Activated CD4-positive, alpha-beta memory T cell treated with anti-CD3 and anti-CD28 coated beads for 36 hours (primary cell): ENCODE measurements at regions not wholly inside any gene's neighbourhood (a gene's known extent, or its start where the extent isn't known, plus 50 kb on each side); places are given as distances from the start of the nearest gene placed in this dataset.

Source experiments
- CTCF ChIA-PET: fragments of 350-600 bp; sonication (Branson Sonifier 250); formaldehyde crosslinking; loops from one replicate; lab custom pipeline; 2021; ENCODE audit warnings: antibody characterized with exemption, inconsistent platforms; lab: Charles Lee
- POLR2A ChIA-PET: fragments of 350-600 bp; sonication (Branson Sonifier 250); formaldehyde crosslinking; loops from one replicate; lab custom pipeline; 2021; ENCODE audit warnings: antibody characterized with exemption; lab: Charles Lee
- DNase-seq: peaks from one replicate; pipeline ENCODE4 v3.0.0-alpha.2; 2020
- H3K27ac Mint-ChIP-seq: one replicate; pipeline ENCODE4 v1.8.0; 2021; ENCODE audit warnings: mixed read lengths
- H3K27me3 Mint-ChIP-seq: one replicate; pipeline ENCODE4 v1.8.0; 2021; ENCODE audit warnings: mixed read lengths
- H3K36me3 Mint-ChIP-seq: one replicate; pipeline ENCODE4 v1.8.0; 2021; ENCODE audit warnings: mixed read lengths
- H3K4me1 Mint-ChIP-seq: one replicate; pipeline ENCODE4 v1.8.0; 2021; ENCODE audit warnings: low read depth, mixed read lengths
- H3K4me3 Mint-ChIP-seq: one replicate; pipeline ENCODE4 v1.8.0; 2021; ENCODE audit warnings: mild to moderate bottlenecking, mixed read lengths
- H3K9me3 Mint-ChIP-seq: one replicate; pipeline ENCODE4 v1.8.0; 2021; ENCODE audit warnings: mixed read lengths
- intact Hi-C: fragments of 100-400 bp; cut with micrococcal nuclease; formaldehyde crosslinking; loops from one replicate; pipeline ENCODE4 v1.15.1; 2023

DNA sequence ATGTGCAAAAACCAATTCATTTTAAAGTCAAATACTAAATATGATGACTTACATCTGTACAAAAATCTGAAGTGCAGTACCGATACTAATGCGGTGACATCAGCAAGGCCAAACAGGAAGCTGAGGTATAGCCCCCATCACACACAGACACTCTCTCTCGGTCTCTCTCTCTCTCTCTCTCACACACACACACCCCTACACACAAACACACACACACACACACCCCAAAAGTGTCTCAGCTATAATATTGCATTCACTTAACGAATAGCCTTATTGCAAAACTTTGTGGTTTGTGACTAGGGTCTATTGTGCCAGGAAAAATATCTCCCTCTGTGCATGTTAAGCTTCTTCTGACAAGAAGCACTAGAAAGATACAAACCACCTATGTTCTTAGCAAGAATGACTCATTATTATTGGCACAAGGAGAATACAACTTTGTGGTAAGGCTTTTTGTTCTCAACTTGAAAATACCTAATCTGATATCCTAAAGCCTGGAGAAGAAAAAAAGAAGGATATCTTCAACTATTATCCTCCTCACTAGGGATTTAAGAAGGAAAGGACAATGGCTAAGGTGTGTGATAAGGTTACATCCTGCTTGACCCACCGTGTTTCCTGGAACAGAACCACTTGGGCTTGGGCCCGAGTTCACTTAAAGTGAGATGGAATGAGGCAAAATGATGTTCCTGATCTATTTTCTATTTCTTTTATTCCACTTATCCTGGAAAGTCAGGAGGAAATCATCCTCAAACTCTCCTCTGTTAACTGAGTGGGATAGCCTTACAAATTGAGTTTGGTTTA lies 107.1 kb downstream of the NIBAN1 start:
- peak; percentile 79 for DNase-seq
- Mint-ChIP-seq H3K4me1 (peaks cover 52% of the 10 kb centered on the region), H3K36me3 (peaks cover 17% of the 10 kb centered on the region), H3K9me3 (no peaks in the 10 kb centered on the region), H3K4me3 (peak overlapping the region; percentile 54), H3K27ac (peak overlapping the region; percentile 85), H3K27me3 (no peaks in the 10 kb centered on the region)
- intact Hi-C loops: loop anchor here (1.0 to 5.0 kb wide), 9 partner anchors 15 to 1395 kb away; partner anchors contain the start of genes EDEM3, IVNS1ABP and SMG7
- CTCF ChIA-PET: interaction anchor here (0.8 to 1.7 kb wide), 9 partner anchors 15 to 114 kb away, joined by 3 to 8 read pairs (median 3); no protein-coding TSS in a partner anchor
- POLR2A ChIA-PET: interaction anchor here (0.6 to 2.9 kb wide), 7 partner anchors 10 to 114 kb away, joined by 3 to 33 read pairs (median 6); partner anchors contain the start of gene NIBAN1

DNA sequence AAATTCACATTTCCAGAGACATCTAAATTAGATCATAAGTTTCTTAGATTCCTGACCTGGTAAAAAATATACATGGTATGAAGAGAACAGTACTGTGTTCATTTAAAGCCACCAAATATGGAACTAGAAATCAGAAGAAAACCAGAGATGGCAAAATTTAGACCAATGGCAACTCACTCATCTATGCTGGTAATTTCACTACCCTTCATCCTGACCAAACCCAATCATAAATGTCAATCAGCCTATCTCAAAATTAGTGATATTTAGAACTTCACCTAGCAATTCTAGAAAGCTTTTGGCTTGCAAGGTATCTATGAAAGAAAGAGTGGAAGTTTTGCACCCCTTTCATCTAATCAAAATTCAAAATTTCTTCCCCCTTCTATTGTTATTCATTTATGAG lies 107.7 kb downstream of the NIBAN1 start:
- Mint-ChIP-seq H3K36me3 (peaks cover 14% of the 10 kb centered on the region), H3K4me1 (peaks cover 52% of the 10 kb centered on the region), H3K27ac (peak overlapping the region; percentile 85), H3K27me3 (no peaks in the 10 kb centered on the region), H3K4me3 (peak overlapping the region; percentile 54), H3K9me3 (no peaks in the 10 kb centered on the region)
- intact Hi-C loops: loop anchor here (2.0 to 5.0 kb wide), 3 partner anchors 112 to 1394 kb away; partner anchors contain the start of genes EDEM3, IVNS1ABP and SMG7
- ChIA-PET CTCF (interaction anchor here (0.6 to 1.7 kb wide), 8 partner anchors 16 to 372 kb away, joined by 3 to 8 read pairs (median 4); no protein-coding TSS in a partner anchor), POLR2A (interaction anchor here (0.7 to 2.9 kb wide), 5 partner anchors 16 to 114 kb away, joined by 3 to 33 read pairs (median 17); partner anchors contain the start of gene NIBAN1)
- DNase-seq: no peak

DNA sequence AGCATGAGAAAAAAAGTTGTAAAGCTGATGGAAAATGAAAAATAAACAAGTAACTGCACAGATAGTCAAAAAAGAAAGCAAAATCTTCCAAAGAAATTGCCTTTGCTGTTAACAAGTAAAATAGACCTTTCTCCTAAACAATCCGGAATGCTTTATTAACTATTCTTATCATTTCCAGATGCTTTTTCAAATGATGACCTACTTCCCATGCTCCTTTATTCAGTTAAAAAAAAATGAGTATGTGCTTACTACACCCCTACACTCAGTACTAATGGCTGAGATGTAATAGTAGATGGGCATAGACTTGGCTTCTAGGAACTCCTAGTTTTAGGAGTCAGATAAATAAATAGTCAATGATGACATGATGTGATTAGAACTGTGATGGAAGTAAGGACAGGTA lies 108.5 kb downstream of the NIBAN1 start:
- Mint-ChIP-seq H3K4me3 (no peak overlapping the region), H3K27ac (no peak overlapping the region), H3K36me3 (peaks cover 13% of the 10 kb centered on the region), H3K4me1 (peaks cover 50% of the 10 kb centered on the region), H3K27me3 (no peaks in the 10 kb centered on the region), H3K9me3 (no peaks in the 10 kb centered on the region)
- intact Hi-C loops: loop anchor here (2.0 to 5.0 kb wide), 3 partner anchors 111 to 1394 kb away; partner anchors contain the start of genes EDEM3, IVNS1ABP and SMG7
- DNase-seq: no peak
- ChIA-PET CTCF (interaction anchor here (0.7 to 1.1 kb wide), 2 partner anchors 27 to 61 kb away, joined by 3 to 4 read pairs; no protein-coding TSS in a partner anchor), POLR2A (interaction anchor here (2.0 to 2.9 kb wide), 2 partner anchors 88 to 107 kb away, joined by 6 to 33 read pairs; partner anchors contain the start of gene NIBAN1)

DNA sequence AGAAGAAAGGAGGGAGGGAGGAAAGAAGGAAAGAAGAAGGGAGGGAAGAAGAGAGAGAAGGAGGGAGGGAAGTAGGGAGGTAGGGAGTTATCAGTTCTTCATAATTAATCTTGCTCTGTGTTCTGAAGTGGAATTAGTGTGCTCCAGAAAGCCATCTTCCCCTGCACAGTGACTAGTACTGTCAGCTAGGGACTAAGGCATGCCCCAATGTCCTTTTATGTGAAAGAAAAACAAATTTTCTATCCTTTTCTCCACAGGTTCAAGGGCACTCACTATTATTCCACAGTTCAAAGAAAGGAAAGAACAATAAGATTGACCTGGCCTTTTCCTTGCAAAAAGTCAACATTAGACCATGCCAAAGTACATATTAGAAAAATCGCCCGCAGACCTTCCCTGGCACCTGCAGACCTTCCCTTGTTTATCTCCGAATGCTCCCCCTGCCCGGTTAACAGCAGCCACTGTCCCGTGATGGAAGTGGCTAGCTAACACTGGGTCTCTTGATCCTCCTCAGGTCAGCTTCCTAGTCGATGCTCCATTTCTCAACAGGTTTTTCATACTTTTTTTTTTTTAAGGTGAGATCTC lies 107.2 kb upstream of the EDEM3 start:
- Mint-ChIP-seq H3K27me3 (no peaks in the 10 kb centered on the region), H3K4me3 (no peak overlapping the region), H3K9me3 (no peaks in the 10 kb centered on the region), H3K27ac (no peak overlapping the region), H3K4me1 (peaks cover 21% of the 10 kb centered on the region), H3K36me3 (peaks cover 6% of the 10 kb centered on the region)
- intact Hi-C loops: no loop called here
- POLR2A ChIA-PET: interaction anchor here (0.6 kb wide), 1 partner anchor 104 kb away, joined by 3 read pairs; no protein-coding TSS in a partner anchor
- no peak for DNase-seq
- CTCF ChIA-PET: interaction anchor here (0.7 kb wide), 1 partner anchor 12 kb away, joined by 3 read pairs; no protein-coding TSS in a partner anchor

DNA sequence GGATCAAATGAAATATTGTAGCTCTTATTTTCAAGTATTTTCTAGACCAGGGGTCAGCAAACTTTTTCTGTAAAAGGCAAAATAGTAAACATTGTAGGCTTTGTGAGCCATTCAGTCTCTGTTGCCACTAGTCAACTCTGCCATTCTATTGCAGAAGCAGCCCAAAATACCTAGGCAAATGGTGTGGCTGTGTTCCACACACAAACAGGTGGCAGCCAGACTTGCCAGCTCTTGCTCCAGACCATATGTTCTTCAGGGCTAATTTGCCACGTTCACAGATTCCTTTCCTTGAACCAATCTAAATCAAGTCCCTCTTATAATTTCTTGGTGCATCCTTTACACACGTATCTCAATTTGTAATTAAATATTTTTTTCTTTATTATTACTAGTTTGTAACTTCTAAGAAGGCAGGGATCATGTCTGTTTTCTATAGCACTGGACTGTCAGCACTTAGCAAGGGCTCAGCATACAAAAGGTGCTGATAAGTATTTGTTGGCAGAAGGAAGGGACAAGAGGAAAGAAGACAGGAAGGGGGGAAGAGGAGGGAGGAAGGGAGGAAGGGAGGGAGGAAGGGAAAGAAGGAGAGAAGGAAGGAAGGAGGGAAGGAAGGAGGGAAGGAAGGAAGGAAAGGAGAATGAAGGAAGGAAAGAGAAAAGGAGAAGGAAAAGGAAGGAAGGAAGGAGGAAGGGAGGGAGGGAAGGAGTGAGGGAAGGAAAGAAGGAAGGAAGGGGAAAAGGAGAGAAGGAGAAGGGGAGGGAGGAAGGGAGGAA lies 106.5 kb upstream of the EDEM3 start:
- ChIA-PET CTCF (interaction anchor here (1.1 kb wide), 1 partner anchor 56 kb away, joined by 3 read pairs; no protein-coding TSS in a partner anchor), POLR2A (no interaction called here)
- H3K27ac Mint-ChIP-seq: no peak overlapping the region
- no peaks in the 10 kb centered on the region for H3K27me3 Mint-ChIP-seq
- peaks cover 15% of the 10 kb centered on the region for H3K4me1 Mint-ChIP-seq
- no peaks in the 10 kb centered on the region for H3K9me3 Mint-ChIP-seq
- intact Hi-C loops: no loop called here
- peaks cover 6% of the 10 kb centered on the region for H3K36me3 Mint-ChIP-seq
- no peak overlapping the region for H3K4me3 Mint-ChIP-seq
- no peak for DNase-seq

DNA sequence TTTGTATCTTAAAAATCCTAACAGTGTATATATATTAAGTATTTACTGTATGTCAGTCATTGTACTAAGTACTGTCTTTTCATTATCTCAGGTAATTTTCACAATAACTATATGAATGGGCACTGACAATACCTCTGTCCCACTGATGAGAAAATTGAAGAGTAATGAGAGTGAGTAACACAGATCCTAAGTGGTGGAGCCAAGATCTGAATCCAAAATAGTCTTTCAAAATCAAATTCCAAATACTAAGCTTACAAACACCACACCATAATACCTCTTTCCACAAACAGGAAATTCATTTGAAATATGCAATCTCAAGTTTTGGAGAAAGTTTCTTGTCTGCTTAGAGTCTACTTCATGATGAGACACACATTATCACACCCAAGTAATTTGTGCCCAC lies 105.9 kb upstream of the EDEM3 start:
- Mint-ChIP-seq H3K27ac (no peak overlapping the region), H3K4me3 (no peak overlapping the region), H3K4me1 (peaks cover 10% of the 10 kb centered on the region), H3K9me3 (no peaks in the 10 kb centered on the region), H3K36me3 (peaks cover 4% of the 10 kb centered on the region), H3K27me3 (no peaks in the 10 kb centered on the region)
- intact Hi-C loops: no loop called here
- no peak for DNase-seq
- ChIA-PET CTCF (interaction anchor here (1.1 kb wide), 1 partner anchor 55 kb away, joined by 3 read pairs; no protein-coding TSS in a partner anchor), POLR2A (no interaction called here)

DNA sequence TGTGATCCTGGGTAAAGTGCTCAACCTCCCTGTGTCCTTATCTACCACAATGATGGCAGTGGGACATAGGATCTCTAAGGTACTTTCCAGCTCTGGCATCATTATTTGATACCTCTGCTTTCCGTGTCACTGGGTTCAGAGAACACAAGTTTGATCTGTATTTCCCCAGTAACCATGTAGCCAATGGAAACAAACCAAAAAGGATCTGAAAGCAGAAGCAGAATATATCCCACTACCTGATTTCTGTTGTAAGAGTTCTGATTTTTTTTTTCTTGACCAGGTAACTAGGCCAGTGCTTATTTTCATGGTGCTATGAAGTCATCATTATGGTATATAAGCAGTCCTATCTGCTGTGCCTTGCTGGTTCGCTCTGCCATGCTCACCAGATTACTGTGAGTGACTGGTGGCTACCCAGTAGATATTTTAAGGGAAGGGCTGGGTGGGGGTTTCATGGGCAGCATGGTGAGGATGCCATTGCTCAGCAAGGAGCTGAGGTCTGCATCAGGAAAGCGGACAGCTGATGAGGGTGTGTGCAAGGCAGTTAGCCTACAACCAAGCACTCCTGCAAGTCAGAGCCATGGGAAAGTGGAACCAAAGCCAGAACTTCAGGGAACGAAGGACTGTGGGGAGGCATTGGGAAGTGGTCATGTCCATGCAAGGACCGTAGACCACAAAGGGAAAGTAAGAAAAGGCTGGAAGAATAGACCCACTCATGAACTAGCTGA lies 104.9 kb upstream of the EDEM3 start:
- H3K4me1 Mint-ChIP-seq: peaks cover 3% of the 10 kb centered on the region
- DNase-seq: no peak
- H3K4me3 Mint-ChIP-seq: no peak overlapping the region
- intact Hi-C loops: no loop called here
- no peak overlapping the region for H3K27ac Mint-ChIP-seq
- ChIA-PET CTCF (no interaction called here), POLR2A (no interaction called here)
- no peaks in the 10 kb centered on the region for H3K9me3 Mint-ChIP-seq
- H3K27me3 Mint-ChIP-seq: no peaks in the 10 kb centered on the region
- H3K36me3 Mint-ChIP-seq: no peaks in the 10 kb centered on the region

DNA sequence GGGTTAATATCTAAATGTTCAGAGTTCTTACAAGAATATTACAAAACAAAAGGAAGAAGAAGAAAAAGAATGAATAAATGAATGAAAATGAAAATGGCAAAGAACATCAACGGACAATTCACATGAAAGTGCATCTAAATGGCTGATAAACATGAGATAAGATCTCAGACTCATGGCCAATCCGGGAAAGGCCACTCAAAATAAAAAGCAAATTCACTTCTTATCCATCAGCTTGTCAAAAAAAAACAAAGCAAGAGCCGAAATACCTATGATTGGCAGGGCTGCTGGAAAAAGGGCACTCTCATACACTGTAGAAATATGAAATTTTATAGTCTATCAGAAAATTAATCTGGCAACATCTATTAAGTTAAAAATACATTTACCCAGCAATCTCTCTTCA lies 103.6 kb upstream of the EDEM3 start:
- DNase-seq: no peak
- no peaks in the 10 kb centered on the region for H3K27me3 Mint-ChIP-seq
- intact Hi-C loops: no loop called here
- H3K4me3 Mint-ChIP-seq: no peak overlapping the region
- POLR2A ChIA-PET: no interaction called here
- CTCF ChIA-PET: no interaction called here
- no peaks in the 10 kb centered on the region for H3K9me3 Mint-ChIP-seq
- H3K36me3 Mint-ChIP-seq: no peaks in the 10 kb centered on the region
- H3K27ac Mint-ChIP-seq: no peak overlapping the region
- H3K4me1 Mint-ChIP-seq: peaks cover 6% of the 10 kb centered on the region

DNA sequence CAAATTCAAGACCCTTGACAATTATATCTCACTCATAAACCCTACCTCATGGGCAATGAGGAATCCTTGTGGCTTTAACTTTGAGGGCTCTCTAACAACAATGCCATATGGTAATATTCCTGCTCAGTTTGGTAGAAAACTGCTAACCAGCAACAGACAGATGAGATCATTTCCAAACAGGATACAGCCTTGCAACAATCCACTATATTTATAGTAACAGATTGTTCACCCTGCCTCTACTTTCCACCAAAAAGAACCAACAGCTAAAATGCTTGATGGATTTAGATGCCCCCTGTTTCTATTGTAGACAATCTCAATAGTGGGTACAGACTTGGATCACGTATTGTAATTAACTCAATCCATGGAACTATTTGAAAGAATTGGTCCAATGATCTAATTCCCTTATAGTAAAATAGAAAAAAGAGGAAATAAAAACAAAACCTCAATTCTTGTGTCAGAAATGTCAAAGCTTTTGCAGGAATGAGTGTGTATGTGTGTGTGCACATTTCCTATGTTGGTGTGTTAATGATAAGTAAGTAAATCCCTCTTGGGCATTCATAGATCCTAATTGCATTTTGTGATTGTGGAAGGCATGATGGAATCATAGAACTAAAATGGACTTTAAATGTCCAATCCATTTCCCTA lies 100.0 kb upstream of the EDEM3 start:
- Mint-ChIP-seq H3K36me3 (peaks cover 6% of the 10 kb centered on the region), H3K4me3 (no peak overlapping the region), H3K27me3 (no peaks in the 10 kb centered on the region), H3K9me3 (no peaks in the 10 kb centered on the region), H3K27ac (no peak overlapping the region), H3K4me1 (peaks cover 3% of the 10 kb centered on the region)
- ChIA-PET POLR2A (no interaction called here), CTCF (no interaction called here)
- intact Hi-C loops: no loop called here
- no peak for DNase-seq

DNA sequence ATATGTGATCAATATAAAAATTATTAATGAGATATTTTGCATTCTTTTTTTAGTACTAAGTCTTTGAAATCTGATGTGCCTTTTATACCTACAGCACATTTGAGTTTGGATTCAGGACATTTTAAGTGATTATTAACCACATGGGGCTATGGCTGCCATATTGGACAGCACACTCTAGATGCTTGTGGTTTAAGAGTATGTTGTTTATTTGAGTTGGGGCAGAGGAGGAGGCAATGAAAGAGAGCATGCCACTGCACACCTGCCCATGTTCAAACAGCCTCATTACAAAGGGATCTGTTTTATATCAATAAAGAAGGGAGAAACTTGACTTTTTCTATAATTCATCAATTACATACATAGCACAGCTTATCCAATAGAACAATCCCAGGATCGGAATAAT lies 99.4 kb upstream of the EDEM3 start:
- peaks cover 3% of the 10 kb centered on the region for H3K4me1 Mint-ChIP-seq
- no peaks in the 10 kb centered on the region for H3K9me3 Mint-ChIP-seq
- intact Hi-C loops: no loop called here
- ChIA-PET POLR2A (no interaction called here), CTCF (no interaction called here)
- H3K4me3 Mint-ChIP-seq: no peak overlapping the region
- peaks cover 6% of the 10 kb centered on the region for H3K36me3 Mint-ChIP-seq
- no peak for DNase-seq
- no peaks in the 10 kb centered on the region for H3K27me3 Mint-ChIP-seq
- H3K27ac Mint-ChIP-seq: no peak overlapping the region
